ENCODE measurements at regions not wholly inside any gene's neighbourhood (a gene's known extent, or its start where the extent isn't known, plus 50 kb on each side); places are given as distances from the start of the nearest gene placed in this dataset.

DNA sequence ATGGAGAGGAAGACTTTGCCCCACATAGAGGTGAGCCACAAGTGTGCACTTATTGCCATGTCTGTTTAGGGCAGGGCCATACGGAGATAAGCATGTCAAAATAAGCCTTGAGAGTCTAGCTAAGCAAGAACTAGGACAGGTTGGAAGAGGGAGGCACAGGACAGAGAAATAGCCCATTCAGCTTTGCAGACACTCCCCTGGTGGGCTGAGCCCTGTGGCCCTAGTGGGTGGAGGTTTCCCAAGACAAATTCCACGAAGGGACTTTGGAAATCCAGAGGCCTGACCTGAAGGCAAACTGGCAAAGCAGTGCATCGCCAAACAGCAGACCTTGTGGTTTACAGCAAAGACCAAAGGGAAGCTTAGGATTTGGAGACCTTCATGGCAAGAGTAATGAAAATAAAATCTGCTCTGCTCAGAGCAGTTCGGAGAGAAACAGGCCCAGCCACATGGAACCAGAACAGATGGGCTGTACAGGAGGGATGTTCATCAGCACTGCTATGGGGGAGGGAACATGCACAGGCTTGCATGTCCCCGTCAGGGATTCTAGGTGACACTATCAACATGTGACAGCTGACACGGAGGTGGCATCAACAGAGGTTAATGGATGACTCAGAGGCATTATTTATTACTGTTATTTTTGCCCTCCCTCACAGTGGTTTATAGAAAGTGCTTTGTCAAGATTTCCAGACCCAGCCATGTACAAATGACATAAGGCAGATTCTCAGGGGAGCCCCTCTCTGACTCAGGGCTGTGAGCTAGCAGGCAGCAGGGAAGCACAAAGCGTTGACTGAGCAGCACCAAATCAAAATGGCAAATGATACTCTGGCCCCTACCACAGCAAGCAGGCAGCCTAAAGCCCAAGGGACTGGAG lies 90.1 kb upstream of the IRF2BP2 start:
- CTCF ChIA-PET = interaction anchor here (1.0 kb wide), 1 partner anchor 18 kb away, joined by 3 read pairs; no protein-coding TSS in a partner anchor
- Mint-ChIP-seq H3K4me3 (no peak overlapping the region), H3K9me3 (no peaks in the 10 kb centered on the region), H3K27me3 (peaks cover 2% of the 10 kb centered on the region), H3K36me3 (ENCODE audit: low read depth) (no peaks in the 10 kb centered on the region), H3K27ac (no peak overlapping the region), H3K4me1 (ENCODE audit: low read depth) (peaks cover 10% of the 10 kb centered on the region)
- no peak for TF ChIP-seq CTCF (IDR thresholded peaks at IDR 0.05)
- intact Hi-C loops (cut with micrococcal nuclease) = no loop called here
- DNase-seq (peak; percentile 41), ATAC-seq (peak; percentile 85)
- POLR2A ChIA-PET = interaction anchor here (0.6 to 1.5 kb wide), 3 partner anchors 9 to 88 kb away, joined by 3 to 4 read pairs (median 3); no protein-coding TSS in a partner anchor

DNA sequence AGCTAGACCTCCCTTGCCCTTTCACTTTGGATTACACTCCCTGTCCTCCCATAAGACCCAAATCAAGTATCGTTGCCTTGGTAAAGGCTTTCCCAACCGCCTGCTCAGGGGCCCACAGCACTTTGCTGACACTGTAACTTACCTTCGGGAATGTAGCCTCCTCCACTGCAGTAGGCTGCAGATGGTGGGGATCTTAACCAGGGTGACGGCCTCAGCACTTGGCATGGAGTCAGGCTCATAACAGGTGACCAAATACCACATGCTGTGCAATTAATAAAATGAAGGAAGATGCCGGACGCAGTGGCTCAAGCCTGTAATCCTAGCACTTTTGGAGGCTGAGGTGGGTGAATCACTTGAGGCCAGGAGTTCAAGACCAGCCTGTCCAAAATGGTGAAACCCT lies 88.7 kb upstream of the IRF2BP2 start:
- ATAC-seq (no peak), DNase-seq (no peak)
- no peaks in the 10 kb centered on the region for H3K9me3 Mint-ChIP-seq
- H3K27ac Mint-ChIP-seq = no peak overlapping the region
- H3K27me3 Mint-ChIP-seq = peaks cover 2% of the 10 kb centered on the region
- intact Hi-C loops (cut with micrococcal nuclease) = no loop called here
- H3K4me1 Mint-ChIP-seq (ENCODE audit: low read depth) = peaks cover 10% of the 10 kb centered on the region
- no peak overlapping the region for H3K4me3 Mint-ChIP-seq
- H3K36me3 Mint-ChIP-seq (ENCODE audit: low read depth) = no peaks in the 10 kb centered on the region
- TF ChIP-seq CTCF (IDR thresholded peaks at IDR 0.05) = no peak
- CTCF ChIA-PET = no interaction called here
- POLR2A ChIA-PET = interaction anchor here (1.2 kb wide), 1 partner anchor 87 kb away, joined by 4 read pairs; no protein-coding TSS in a partner anchor

GRCh38 chr1:234697741-234698140 lies 87.8 kb upstream of the IRF2BP2 start:
- Mint-ChIP-seq H3K9me3 (no peaks in the 10 kb centered on the region), H3K4me3 (no peak overlapping the region), H3K27me3 (peaks cover 2% of the 10 kb centered on the region), H3K36me3 (ENCODE audit: low read depth) (no peaks in the 10 kb centered on the region), H3K27ac (no peak overlapping the region), H3K4me1 (ENCODE audit: low read depth) (peaks cover 10% of the 10 kb centered on the region)
- TF ChIP-seq CTCF (IDR thresholded peaks at IDR 0.05) = no peak
- DNase-seq (no peak), ATAC-seq (no peak)
- ChIA-PET POLR2A (interaction anchor here (1.0 kb wide), 1 partner anchor 26 kb away, joined by 3 read pairs; no protein-coding TSS in a partner anchor), CTCF (no interaction called here)
- intact Hi-C loops (cut with micrococcal nuclease) = no loop called here

GRCh38 chr1:234697015-234697414 lies 87.0 kb upstream of the IRF2BP2 start:
- Mint-ChIP-seq H3K4me3 (no peak overlapping the region), H3K27me3 (peaks cover 2% of the 10 kb centered on the region), H3K9me3 (no peaks in the 10 kb centered on the region), H3K27ac (no peak overlapping the region), H3K36me3 (ENCODE audit: low read depth) (no peaks in the 10 kb centered on the region), H3K4me1 (ENCODE audit: low read depth) (peaks cover 10% of the 10 kb centered on the region)
- ATAC-seq (no peak), DNase-seq (no peak)
- CTCF ChIA-PET = no interaction called here
- TF ChIP-seq CTCF (IDR thresholded peaks at IDR 0.05) = no peak
- intact Hi-C loops (cut with micrococcal nuclease) = no loop called here
- POLR2A ChIA-PET = interaction anchor here (0.8 to 1.0 kb wide), 2 partner anchors 27 kb away, joined by 3 to 5 read pairs; no protein-coding TSS in a partner anchor

DNA sequence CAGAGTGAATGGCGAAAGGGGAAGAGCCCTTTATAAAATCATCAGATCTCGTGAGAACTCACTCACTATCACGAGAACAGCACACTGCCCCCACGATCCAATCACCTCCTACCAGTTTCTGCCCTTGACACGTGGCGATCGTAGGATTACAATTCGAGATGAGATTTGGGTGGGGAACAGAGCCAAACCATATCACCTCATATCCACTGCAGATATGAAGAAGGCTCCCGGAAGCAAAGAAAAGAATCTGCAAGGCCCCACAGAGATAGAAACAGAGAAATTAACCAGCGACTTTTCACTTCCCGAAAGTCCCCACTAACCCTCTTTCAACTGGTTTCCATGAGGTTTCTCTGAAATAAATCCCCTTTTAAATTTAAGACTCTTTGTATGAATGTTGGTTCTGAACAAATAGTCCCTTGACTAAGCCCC lies 86.2 kb upstream of the IRF2BP2 start:
- TF ChIP-seq CTCF (IDR thresholded peaks at IDR 0.05) = no peak
- Mint-ChIP-seq H3K4me3 (no peak overlapping the region), H3K36me3 (ENCODE audit: low read depth) (no peaks in the 10 kb centered on the region), H3K27ac (peak overlapping the region; percentile 11), H3K4me1 (ENCODE audit: low read depth) (peaks cover 10% of the 10 kb centered on the region), H3K27me3 (peaks cover 2% of the 10 kb centered on the region), H3K9me3 (no peaks in the 10 kb centered on the region)
- no peak for DNase-seq
- CTCF ChIA-PET = no interaction called here
- intact Hi-C loops (cut with micrococcal nuclease) = no loop called here
- ATAC-seq = no peak
- POLR2A ChIA-PET = interaction anchor here (0.8 kb wide), 1 partner anchor 28 kb away, joined by 5 read pairs; no protein-coding TSS in a partner anchor

All from activated CD8-positive, alpha-beta T cell treated with anti-CD3 and anti-CD28 coated beads for 36 hours (primary cell).